ENCODE measurements at regions not wholly inside any gene's neighbourhood (a gene's known extent, or its start where the extent isn't known, plus 50 kb on each side); places are given as distances from the start of the nearest gene placed in this dataset.

- DNase-seq (ENCODE audit: low read depth in 3 of 3) = no peak
Measured at GRCh38 chr3:187618722-187619121, 51.5 kb downstream of the SST start.

- no peak for DNase-seq (ENCODE audit: low read depth in 3 of 3)
Measured at GRCh38 chr3:187617213-187617612, 53.0 kb downstream of the SST start.

GRCh38 chr3:187616307-187616972 is 53.8 kb downstream of the SST start:
- DNase-seq (ENCODE audit: low read depth in 3 of 3) = peak; percentile 1 to 9 (median 7)

- no peak for DNase-seq (ENCODE audit: low read depth in 3 of 3)
Measured at GRCh38 chr3:187615630-187616029, 54.6 kb downstream of the SST start.

- no peak for DNase-seq (ENCODE audit: low read depth in 3 of 3)
Measured at GRCh38 chr3:187612656-187613055, 57.5 kb downstream of the SST start.

- DNase-seq (ENCODE audit: low read depth in 3 of 3) = no peak
Measured at GRCh38 chr3:187610981-187611511, 59.1 kb downstream of the SST start.

- no peak for DNase-seq (ENCODE audit: low read depth in 3 of 3)
Measured at GRCh38 chr3:187594272-187594671, 75.9 kb downstream of the SST start.

GRCh38 chr3:187593451-187593850 is 76.7 kb downstream of the SST start:
- DNase-seq (ENCODE audit: low read depth in 3 of 3) = no peak

- no peak for DNase-seq (ENCODE audit: low read depth in 3 of 3)
Measured at GRCh38 chr3:187590861-187591576, 79.2 kb downstream of the SST start.

GRCh38 chr3:187587076-187587475 is 83.1 kb downstream of the SST start:
- no peak for DNase-seq (ENCODE audit: low read depth in 3 of 3)

- DNase-seq (ENCODE audit: low read depth in 3 of 3) = no peak
Measured at GRCh38 chr3:187586226-187586625, 84.0 kb downstream of the SST start.

GRCh38 chr3:187572441-187572840 is 97.8 kb downstream of the SST start:
- DNase-seq (ENCODE audit: low read depth in 3 of 3) = no peak

GRCh38 chr3:187571701-187572100 is 98.5 kb downstream of the SST start:
- DNase-seq (ENCODE audit: low read depth in 3 of 3) = no peak

- no peak for DNase-seq (ENCODE audit: low read depth in 3 of 3)
Measured at GRCh38 chr3:187570776-187571175, 99.4 kb downstream of the SST start.

- no peak for DNase-seq (ENCODE audit: low read depth in 3 of 3)
Measured at GRCh38 chr3:187568171-187568570, 102.0 kb downstream of the SST start.

GRCh38 chr3:187567661-187568121 is 102.5 kb downstream of the SST start:
- DNase-seq (ENCODE audit: low read depth in 3 of 3) = no peak

GRCh38 chr3:187567021-187567420 is 103.2 kb downstream of the SST start:
- DNase-seq (ENCODE audit: low read depth in 3 of 3) = no peak

- no peak for DNase-seq (ENCODE audit: low read depth in 3 of 3)
Measured at GRCh38 chr3:187565701-187566100, 104.5 kb downstream of the SST start.

- DNase-seq (ENCODE audit: low read depth in 3 of 3) = no peak
Measured at GRCh38 chr3:187558990-187559389, 111.2 kb downstream of the SST start.

- no peak for DNase-seq (ENCODE audit: low read depth in 3 of 3)
Measured at GRCh38 chr3:187551416-187551815, 118.8 kb downstream of the SST start.

- no peak for DNase-seq (ENCODE audit: low read depth in 3 of 3)
Measured at GRCh38 chr3:187550446-187550845, 119.7 kb downstream of the SST start.

GRCh38 chr3:187545366-187545765 is 124.8 kb downstream of the SST start:
- no peak for DNase-seq (ENCODE audit: low read depth in 3 of 3)

- DNase-seq (ENCODE audit: low read depth in 3 of 3) = no peak
Measured at GRCh38 chr3:187544326-187544725, 125.9 kb downstream of the SST start.
